Testis (tissue), 2 donors: ENCODE measurements at regions not wholly inside any gene's neighbourhood (a gene's known extent, or its start where the extent isn't known, plus 50 kb on each side); places are given as distances from the start of the nearest gene placed in this dataset.

Experiments used
- DNase-seq: peaks from one replicate; pipeline ENCODE4 v3.0.0-alpha.2; 2019
- H3K27ac ChIP-seq, 2 donors: fragments of 200-600 bp; sonication (generic); one replicate each; pipeline ENCODE4 v1.5.1; 2019
- H3K27me3 ChIP-seq: fragments of 200-600 bp; sonication (generic); one replicate; pipeline ENCODE4 v1.5.1; 2019
- H3K36me3 ChIP-seq: fragments of 200-600 bp; sonication (generic); one replicate; pipeline ENCODE4 v1.5.1; 2017; ENCODE audit warnings: low read depth; ENCODE audit errors: missing control alignments
- H3K4me1 ChIP-seq: fragments of 200-600 bp; sonication (generic); one replicate; pipeline ENCODE4 v1.5.1; 2019
- H3K4me3 ChIP-seq, 2 donors: fragments of 200-600 bp; sonication (generic); one replicate each; pipeline ENCODE4 v1.5.1; 2017 to 2019
- H3K9me3 ChIP-seq: fragments of 200-600 bp; sonication (generic); one replicate; pipeline ENCODE4 v1.5.1; 2017
- POLR2A ChIP-seq: fragments of 450-650 bp; IDR thresholded peaks from one replicate; pipeline ENCODE4 v1.6.1; 2017; ENCODE audit warnings: antibody characterized with exemption, mild to moderate bottlenecking, moderate library complexity
- WGBS, 2 donors: methylation state at CpG; one replicate each; pipeline ENCODE4 v1.1.5; 2018; 5-methylcytosine and 5-hydroxymethylcytosine counted together
- intact Hi-C: fragments of 100-400 bp; cut with DNase I; formaldehyde crosslinking; loops from one replicate; pipeline ENCODE4 v1.15.1; 2023; ENCODE audit warnings: low total_unique reads
- TF ChIP-seq, protein P1 (sequence below), 3 experiments: fragments of 450-650 bp in 2 of 3; fragments of 200-600 bp in 1 of 3; sonication (generic) in 1 of 3; IDR thresholded peaks; one replicate each; pipeline ENCODE4 v1.5.1; 2016 to 2019; ENCODE audit warnings: antibody characterized with exemption in 3 of 3, mild to moderate bottlenecking in 2 of 3, moderate library complexity in 1 of 3

DNA sequence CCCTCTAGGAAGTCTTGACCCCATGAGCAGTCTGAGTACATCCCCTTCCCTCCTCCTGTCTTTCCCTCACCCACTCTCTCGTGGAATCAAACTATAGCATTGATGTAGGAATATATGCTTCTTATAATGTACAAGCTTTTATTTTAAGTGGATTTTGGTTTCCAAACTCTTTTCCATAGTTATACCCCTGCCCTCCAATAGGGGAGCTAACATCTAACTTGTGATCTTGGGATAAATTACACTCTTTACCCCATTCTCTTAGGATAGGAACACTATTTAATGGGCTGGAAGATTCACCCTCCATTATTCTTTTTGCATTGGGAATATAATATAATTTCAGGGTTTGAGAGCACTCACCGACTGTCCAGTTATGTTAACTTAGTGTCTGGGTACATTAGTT lies 465.9 kb downstream of the GATA3 start:
- H3K4me3 ChIP-seq: no peak overlapping the region

DNA sequence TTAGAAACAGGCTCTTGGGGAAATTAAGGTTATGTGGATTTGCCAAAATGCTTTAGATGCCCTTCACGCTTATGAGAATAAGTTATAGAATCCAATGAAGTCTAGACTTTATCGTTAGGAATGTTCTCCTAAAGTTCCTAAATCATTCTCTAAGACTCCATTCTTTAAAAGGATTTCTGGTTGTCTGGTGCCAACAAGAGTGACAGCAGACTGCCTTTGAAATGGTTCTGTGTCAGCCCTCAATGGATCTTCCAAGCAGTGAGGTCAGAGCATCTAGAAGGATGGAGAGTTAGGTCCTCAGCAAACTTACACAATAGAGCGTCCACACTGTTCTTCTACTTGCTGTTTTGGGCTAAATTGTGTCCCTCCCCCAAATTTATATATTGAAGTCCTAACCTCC lies 473.3 kb downstream of the GATA3 start:
- no peak for DNase-seq
- intact Hi-C loops: no loop called here
- Histone ChIP-seq H3K4me3 (no peak overlapping the region), H3K4me1 (no peaks in the 10 kb centered on the region), H3K27ac (no peak overlapping the region), H3K27me3 (no peaks in the 10 kb centered on the region), H3K9me3 (no peaks in the 10 kb centered on the region), H3K36me3 (no peaks in the 10 kb centered on the region)
- TF ChIP-seq POLR2A: no peak
- TF ChIP-seq, protein P1, sequence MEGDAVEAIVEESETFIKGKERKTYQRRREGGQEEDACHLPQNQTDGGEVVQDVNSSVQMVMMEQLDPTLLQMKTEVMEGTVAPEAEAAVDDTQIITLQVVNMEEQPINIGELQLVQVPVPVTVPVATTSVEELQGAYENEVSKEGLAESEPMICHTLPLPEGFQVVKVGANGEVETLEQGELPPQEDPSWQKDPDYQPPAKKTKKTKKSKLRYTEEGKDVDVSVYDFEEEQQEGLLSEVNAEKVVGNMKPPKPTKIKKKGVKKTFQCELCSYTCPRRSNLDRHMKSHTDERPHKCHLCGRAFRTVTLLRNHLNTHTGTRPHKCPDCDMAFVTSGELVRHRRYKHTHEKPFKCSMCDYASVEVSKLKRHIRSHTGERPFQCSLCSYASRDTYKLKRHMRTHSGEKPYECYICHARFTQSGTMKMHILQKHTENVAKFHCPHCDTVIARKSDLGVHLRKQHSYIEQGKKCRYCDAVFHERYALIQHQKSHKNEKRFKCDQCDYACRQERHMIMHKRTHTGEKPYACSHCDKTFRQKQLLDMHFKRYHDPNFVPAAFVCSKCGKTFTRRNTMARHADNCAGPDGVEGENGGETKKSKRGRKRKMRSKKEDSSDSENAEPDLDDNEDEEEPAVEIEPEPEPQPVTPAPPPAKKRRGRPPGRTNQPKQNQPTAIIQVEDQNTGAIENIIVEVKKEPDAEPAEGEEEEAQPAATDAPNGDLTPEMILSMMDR (IDR thresholded peaks at IDR 0.05): no peak
- 86 to 94% methylated on average over 3 of the region's 3 CpGs for WGBS, 2 donors

More for the DNA sequence above, 465.9 kb downstream of the GATA3 start:
- Histone ChIP-seq H3K27ac (no peak overlapping the region), H3K9me3 (no peaks in the 10 kb centered on the region), H3K36me3 (no peaks in the 10 kb centered on the region), H3K27me3 (no peaks in the 10 kb centered on the region), H3K4me1 (no peaks in the 10 kb centered on the region)
- no peak for DNase-seq
- TF ChIP-seq, protein P1 (IDR thresholded peaks at IDR 0.05): no peak
- TF ChIP-seq POLR2A: no peak
- intact Hi-C loops: no loop called here
- 58 to 60% methylated on average over 2 of the region's 2 CpGs for WGBS, 2 donors

DNA sequence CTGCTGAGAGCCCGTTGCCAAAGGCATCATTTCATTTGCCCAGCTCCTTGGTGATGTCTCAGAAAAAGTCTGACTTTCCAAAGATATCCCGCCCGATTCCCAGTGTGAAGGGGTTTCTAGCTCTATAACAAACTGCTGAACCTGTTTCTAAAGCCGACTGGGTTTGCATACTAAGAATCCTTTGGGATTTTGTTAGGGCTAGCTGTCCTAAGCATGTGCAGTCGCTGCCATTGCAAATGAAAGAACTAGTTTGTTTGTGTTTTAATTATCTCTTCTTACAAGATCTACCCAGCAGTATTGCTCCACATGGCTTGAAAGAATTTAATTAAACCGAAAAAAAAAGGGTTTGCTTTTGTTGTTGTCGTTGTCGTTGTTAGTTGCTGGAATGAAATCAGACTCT lies 476.6 kb downstream of the GATA3 start:
- Histone ChIP-seq H3K36me3 (no peaks in the 10 kb centered on the region), H3K27me3 (no peaks in the 10 kb centered on the region), H3K4me1 (no peaks in the 10 kb centered on the region), H3K27ac (no peak overlapping the region), H3K4me3 (no peak overlapping the region), H3K9me3 (no peaks in the 10 kb centered on the region)
- TF ChIP-seq POLR2A: no peak
- TF ChIP-seq, protein P1 (IDR thresholded peaks at IDR 0.05): no peak
- 75 to 84% methylated on average over 8 of the region's 8 CpGs for WGBS, 2 donors
- no peak for DNase-seq
- intact Hi-C loops: no loop called here

DNA sequence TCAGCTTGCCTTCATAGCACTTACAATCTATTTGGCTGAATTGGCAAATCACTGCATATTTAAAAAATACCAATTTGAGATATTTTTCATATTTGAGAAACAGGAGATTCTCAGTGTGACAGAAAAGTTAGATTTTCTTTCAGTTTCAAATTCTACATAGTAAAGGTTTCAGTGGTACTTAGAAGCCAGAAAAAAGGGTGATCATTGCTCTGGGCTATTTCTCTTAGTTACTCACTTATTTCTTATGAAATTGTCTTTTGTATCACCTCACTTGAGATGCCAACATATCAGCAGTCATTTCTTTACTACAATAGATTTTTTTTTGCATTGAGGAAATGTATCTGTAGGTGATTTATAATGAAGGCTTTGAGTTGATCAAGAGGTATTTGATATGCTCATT lies 478.2 kb downstream of the GATA3 start:
- H3K36me3 ChIP-seq: no peaks in the 10 kb centered on the region
- intact Hi-C loops: no loop called here
- no peak overlapping the region for H3K4me3 ChIP-seq
- H3K27me3 ChIP-seq: no peaks in the 10 kb centered on the region
- H3K27ac ChIP-seq: no peak overlapping the region
- no peaks in the 10 kb centered on the region for H3K4me1 ChIP-seq
- TF ChIP-seq, protein P1 (IDR thresholded peaks at IDR 0.05): no peak
- no peak for TF ChIP-seq POLR2A
- no peak for DNase-seq
- H3K9me3 ChIP-seq: no peaks in the 10 kb centered on the region

DNA sequence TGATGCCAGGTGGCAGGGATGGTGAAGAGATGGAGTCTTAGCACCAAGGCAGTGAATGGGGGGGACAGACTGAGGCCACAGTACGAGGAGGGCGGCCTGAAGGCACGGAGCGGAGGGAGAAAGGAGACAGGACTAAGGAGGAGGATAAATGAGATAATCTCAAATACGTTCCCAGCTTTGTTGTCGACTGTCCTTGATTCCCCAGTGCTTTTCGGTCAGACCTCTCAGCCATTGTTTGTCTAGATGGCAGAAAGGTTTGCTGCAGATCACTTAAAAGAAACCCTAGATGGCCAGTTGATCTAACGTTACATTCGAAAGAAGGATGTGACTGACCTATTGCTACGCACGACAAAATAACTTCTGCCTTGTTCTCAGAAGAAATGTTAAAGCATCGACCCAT lies 479.0 kb downstream of the GATA3 start:
- Histone ChIP-seq H3K4me3 (no peak overlapping the region), H3K9me3 (no peaks in the 10 kb centered on the region), H3K36me3 (no peaks in the 10 kb centered on the region), H3K4me1 (no peaks in the 10 kb centered on the region), H3K27ac (no peak overlapping the region), H3K27me3 (no peaks in the 10 kb centered on the region)
- intact Hi-C loops: no loop called here
- DNase-seq: no peak
- TF ChIP-seq, protein P1 (IDR thresholded peaks at IDR 0.05): no peak
- TF ChIP-seq POLR2A: no peak
- WGBS, 2 donors: 31 to 35% methylated on average over 12 of the region's 12 CpGs
